Kidney epithelial cell (primary cell): ENCODE measurements at regions not wholly inside any gene's neighbourhood (a gene's known extent, or its start where the extent isn't known, plus 50 kb on each side); places are given as distances from the start of the nearest gene placed in this dataset.
A peak's percentile ranks its signal among the peaks of the same experiment; 100 is the strongest.

ENCODE experiments used
- DNase-seq: peaks from one replicate; pipeline ENCODE4 v3.0.0-alpha.2; 2010; ENCODE audit warnings: low read depth
- H3K27me3 ChIP-seq: 2 replicates; pipeline ENCODE4 v1.6.0; 2011; ENCODE audit warnings: low read length; ENCODE audit not compliant: control insufficient read depth, insufficient read depth
- H3K36me3 ChIP-seq: 2 replicates; pipeline ENCODE4 v1.5.1; 2011; ENCODE audit warnings: low read length; ENCODE audit not compliant: control insufficient read depth, insufficient read depth
- H3K4me3 ChIP-seq: 2 replicates; pipeline ENCODE4 v1.5.1; 2011; ENCODE audit warnings: low read depth, mild to moderate bottlenecking, control low read depth, low read length
- TF ChIP-seq, protein P1 (sequence below): IDR thresholded peaks from 2 replicates; pipeline ENCODE4 v1.5.1; 2011; ENCODE audit warnings: mild to moderate bottlenecking, moderate library complexity, low read length, control low read depth, inconsistent platforms; ENCODE audit not compliant: insufficient read depth, poor library complexity, severe bottlenecking

DNA sequence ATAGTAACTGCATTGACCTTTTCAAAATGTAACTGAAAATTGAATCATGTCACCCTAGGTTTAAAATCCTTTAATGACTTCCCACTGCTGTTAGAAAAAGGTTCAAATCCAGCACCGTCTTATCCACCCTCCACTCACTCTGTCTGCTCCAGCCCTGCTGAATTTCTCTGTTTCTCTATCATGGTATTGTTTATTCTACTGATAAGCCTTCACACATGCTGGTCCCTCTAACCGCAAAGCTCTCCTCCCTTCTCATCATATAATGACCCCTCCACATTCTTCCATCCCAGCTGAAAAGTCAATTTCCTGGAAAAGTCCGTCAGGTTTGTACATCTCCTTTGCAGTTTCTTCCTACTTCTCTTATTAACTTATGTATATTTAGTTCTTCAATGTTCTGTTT lies 389.2 kb upstream of the F9 start:
- TF ChIP-seq, protein P1, sequence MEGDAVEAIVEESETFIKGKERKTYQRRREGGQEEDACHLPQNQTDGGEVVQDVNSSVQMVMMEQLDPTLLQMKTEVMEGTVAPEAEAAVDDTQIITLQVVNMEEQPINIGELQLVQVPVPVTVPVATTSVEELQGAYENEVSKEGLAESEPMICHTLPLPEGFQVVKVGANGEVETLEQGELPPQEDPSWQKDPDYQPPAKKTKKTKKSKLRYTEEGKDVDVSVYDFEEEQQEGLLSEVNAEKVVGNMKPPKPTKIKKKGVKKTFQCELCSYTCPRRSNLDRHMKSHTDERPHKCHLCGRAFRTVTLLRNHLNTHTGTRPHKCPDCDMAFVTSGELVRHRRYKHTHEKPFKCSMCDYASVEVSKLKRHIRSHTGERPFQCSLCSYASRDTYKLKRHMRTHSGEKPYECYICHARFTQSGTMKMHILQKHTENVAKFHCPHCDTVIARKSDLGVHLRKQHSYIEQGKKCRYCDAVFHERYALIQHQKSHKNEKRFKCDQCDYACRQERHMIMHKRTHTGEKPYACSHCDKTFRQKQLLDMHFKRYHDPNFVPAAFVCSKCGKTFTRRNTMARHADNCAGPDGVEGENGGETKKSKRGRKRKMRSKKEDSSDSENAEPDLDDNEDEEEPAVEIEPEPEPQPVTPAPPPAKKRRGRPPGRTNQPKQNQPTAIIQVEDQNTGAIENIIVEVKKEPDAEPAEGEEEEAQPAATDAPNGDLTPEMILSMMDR = no peak
- no peaks in the 10 kb centered on the region for H3K27me3 ChIP-seq
- H3K4me3 ChIP-seq = no peak overlapping the region
- no peak for DNase-seq
- no peaks in the 10 kb centered on the region for H3K36me3 ChIP-seq

DNA sequence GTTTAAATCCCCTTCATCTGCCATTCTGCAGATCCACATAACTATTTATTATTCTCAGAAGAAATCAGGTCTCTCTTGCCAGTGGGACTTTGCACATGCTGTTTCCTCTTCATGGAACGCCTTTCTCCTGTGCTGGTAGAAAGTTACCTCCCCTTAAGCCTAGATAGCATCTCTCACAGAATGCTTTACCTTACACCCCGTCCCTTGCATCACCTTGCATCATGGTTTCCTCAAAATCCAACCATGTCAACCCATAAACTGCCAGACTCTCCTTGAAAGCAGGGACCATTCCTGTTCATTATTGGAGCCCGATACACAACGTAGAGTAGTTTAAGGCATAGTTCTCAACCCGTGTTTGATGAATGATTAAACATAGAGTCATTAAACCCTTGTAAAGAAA lies 396.2 kb upstream of the F9 start:
- no peak for DNase-seq
- TF ChIP-seq, protein P1 = no peak
- H3K27me3 ChIP-seq = no peaks in the 10 kb centered on the region
- H3K4me3 ChIP-seq = no peak overlapping the region
- H3K36me3 ChIP-seq = no peaks in the 10 kb centered on the region

DNA sequence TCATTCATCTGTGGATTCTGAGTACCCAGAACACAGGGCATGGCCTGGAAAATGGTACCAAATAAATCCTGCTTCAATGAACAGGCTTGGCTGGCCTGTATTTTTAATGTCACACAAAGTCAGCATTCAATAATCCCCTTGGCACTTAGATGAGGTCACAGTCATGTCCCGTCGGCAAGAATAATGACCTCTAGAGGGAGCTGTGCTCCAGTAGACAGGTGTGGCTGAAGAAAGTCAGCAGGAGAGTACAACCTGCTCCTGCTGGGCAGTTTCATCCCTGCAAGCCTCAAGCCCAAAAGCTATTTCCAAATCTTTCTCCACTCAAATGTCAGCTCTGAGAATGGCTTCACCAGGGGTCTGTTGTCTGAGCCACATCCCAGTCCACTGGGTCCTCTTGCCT lies 404.0 kb upstream of the F9 start:
- Histone ChIP-seq H3K4me3 (no peak overlapping the region), H3K36me3 (no peaks in the 10 kb centered on the region), H3K27me3 (no peaks in the 10 kb centered on the region)
- peak; percentile 7 for DNase-seq
- TF ChIP-seq, protein P1 = peak; percentile 55

DNA sequence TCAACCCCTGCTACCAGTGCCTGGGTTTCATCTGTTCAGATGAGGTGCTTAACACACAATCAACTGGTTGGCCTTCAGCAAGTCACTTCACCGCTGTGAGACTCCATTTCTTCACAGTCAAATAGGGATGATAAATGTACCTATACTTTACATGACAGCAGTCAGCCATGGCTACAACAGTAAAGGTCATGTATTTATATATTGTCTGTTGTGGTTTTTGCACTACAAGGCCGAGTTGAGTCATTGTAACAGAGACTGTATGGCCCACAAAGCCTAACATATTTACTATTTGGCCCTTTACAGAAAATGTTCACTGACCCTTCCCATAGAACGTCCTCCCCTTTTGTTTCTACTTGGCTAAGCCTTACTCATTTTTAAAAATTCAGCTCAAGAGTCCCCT lies 404.6 kb upstream of the F9 start:
- no peak overlapping the region for H3K4me3 ChIP-seq
- H3K36me3 ChIP-seq = no peaks in the 10 kb centered on the region
- TF ChIP-seq, protein P1 = no peak
- H3K27me3 ChIP-seq = no peaks in the 10 kb centered on the region
- no peak for DNase-seq

DNA sequence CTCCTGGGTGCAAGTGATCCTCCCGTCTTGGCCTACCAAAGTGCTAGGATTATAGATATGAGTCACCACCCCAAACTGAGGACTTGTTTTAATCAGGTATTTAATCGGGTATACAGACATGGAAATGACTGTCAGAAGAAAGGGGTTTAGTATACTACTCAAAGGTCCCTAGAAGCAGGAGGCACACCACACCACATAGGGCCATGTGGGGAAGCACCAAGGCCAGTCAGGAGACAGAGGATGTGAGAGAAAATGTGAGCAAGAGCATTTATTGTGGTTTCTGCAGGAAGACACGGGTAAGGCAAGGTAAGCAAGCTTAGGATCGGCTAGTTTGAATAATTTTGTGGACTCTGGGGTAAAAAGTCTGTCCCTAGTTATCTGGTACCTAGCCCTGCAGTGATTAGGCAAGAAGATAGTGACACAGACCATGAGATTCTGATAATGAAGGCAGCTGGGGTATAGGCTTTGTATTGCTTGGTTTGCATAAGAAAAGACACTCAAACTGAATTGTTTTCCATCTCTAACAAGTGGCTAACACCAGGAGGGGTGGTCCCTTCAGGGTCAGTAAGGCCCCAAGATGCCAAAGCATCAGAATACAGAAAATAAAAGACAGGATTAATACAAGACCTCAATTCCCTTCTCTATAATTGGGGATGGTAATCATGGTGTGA lies 408.8 kb upstream of the F9 start:
- Histone ChIP-seq H3K27me3 (no peaks in the 10 kb centered on the region), H3K4me3 (no peak overlapping the region), H3K36me3 (no peaks in the 10 kb centered on the region)
- TF ChIP-seq, protein P1 = no peak
- no peak for DNase-seq

DNA sequence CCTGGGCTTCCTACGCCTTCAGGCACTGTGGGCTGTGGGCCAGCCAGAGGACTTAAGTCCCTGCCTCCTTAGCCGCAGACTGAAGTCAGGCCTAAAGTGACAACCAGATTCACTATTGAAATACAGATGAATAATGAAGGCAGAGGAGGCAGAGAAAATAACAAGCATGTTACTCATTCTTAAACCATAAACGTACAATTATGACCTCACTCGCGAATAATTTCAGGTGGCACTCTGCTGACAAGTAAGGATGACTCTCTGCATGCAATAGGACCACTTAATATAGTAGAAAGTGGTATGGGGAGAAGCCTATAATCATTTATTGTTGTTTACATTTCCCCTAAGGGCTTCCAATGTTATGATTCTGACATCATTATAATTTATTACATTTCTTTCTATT lies 409.2 kb upstream of the FGF13 start:
- Histone ChIP-seq H3K36me3 (no peaks in the 10 kb centered on the region), H3K27me3 (no peaks in the 10 kb centered on the region), H3K4me3 (no peak overlapping the region)
- peak; percentile 38 for DNase-seq
- TF ChIP-seq, protein P1 = no peak
